K562 (cell line): ENCODE measurements at regions not wholly inside any gene's neighbourhood (a gene's known extent, or its start where the extent isn't known, plus 50 kb on each side); places are given as distances from the start of the nearest gene placed in this dataset.

Experiments used
- ATAC-seq: fragments of 200-7000 bp; cut with Tn5 transposase; 3 replicates; pipeline ENCODE4 v1.9.1; 2020; ENCODE audit warnings: moderate library complexity
- BruUV-seq: library from RNA; stranded (reverse); fragments of 400-500 nt; replicated peaks from 2 replicates; lab custom pipeline; 2021; lab: Mats Ljungman, UMichigan
- CTCF ChIA-PET: fragments of 300-600 bp; formaldehyde crosslinking; extraction: SDS; loops from one replicate; lab custom pipeline; 2021; ENCODE audit warnings: low intra/inter-chr PET ratio; lab: Yijun Ruan, JAX
- POLR2A ChIA-PET: fragments of 300-600, 350-650 bp; sonication (Branson Sonifier 250); formaldehyde crosslinking; extraction: SDS; loops from one replicate; lab custom pipeline; 2021; ENCODE audit warnings: antibody characterized with exemption, inconsistent platforms; lab: Yijun Ruan, JAX
- DNase-seq, 4 experiments: peaks; one replicate each; pipeline versions ENCODE4 v3.0.0 to v3.0.0-alpha.2; 2011 to 2018; ENCODE audit warnings: low spot score in 3 of 4, mixed read lengths in 3 of 4; ENCODE audit errors: extremely low read depth in 1 of 4
- FAIRE-seq: peaks from 2 replicates; lab custom pipeline; 2011; peaks lifted over from hg19 to GRCh38; lab: Jason Lieb, UNC
- H2AFZ ChIP-seq: 2 replicates; pipeline ENCODE4 v1.6.0; 2011; ENCODE audit warnings: low read depth, low read length, control low read depth, inconsistent platforms
- H3K27ac ChIP-seq: fragments of 200-600 bp; 3 replicates; pipeline ENCODE4 v1.8.0; 2011; ENCODE audit warnings: low read depth, mild to moderate bottlenecking, control low read depth, inconsistent platforms, low read length, moderate library complexity, mixed read lengths; ENCODE audit errors: extremely low read depth
- H3K27me3 ChIP-seq, 2 experiments: fragments of 300-600 bp in 1 of 2; 2 replicates in 1 of 2; 3 replicates in 1 of 2; pipeline versions ENCODE4 v1.6.0 to v1.8.0; 2011; ENCODE audit warnings: inconsistent platforms in 2 of 2, low read length in 2 of 2, mild to moderate bottlenecking in 1 of 2, mixed read lengths in 1 of 2, moderate library complexity in 1 of 2; ENCODE audit not compliant: control insufficient read depth in 2 of 2, insufficient read depth in 2 of 2
- H3K36me3 ChIP-seq: fragments of 300-600 bp; 3 replicates; pipeline ENCODE4 v1.8.0; 2011; ENCODE audit warnings: mild to moderate bottlenecking, low read length, inconsistent platforms; ENCODE audit not compliant: control insufficient read depth, insufficient read depth
- H3K4me1 ChIP-seq, 2 experiments: fragments of 200-600 bp in 1 of 2; replicated peaks in 1 of 2; 2 replicates in 1 of 2; 3 replicates in 1 of 2; pipeline versions ENCODE4 v1.5.1 to v1.8.0; 2011; ENCODE audit warnings: inconsistent platforms in 2 of 2, low read length in 2 of 2, mild to moderate bottlenecking in 1 of 2, mixed read lengths in 1 of 2, moderate library complexity in 1 of 2; ENCODE audit not compliant: control insufficient read depth in 2 of 2, insufficient read depth in 2 of 2
- H3K4me2 ChIP-seq: 2 replicates; pipeline ENCODE4 v1.6.1; 2011; ENCODE audit warnings: low read length, control low read depth, inconsistent platforms, mixed read lengths; ENCODE audit not compliant: insufficient read depth
- H3K4me3 ChIP-seq: fragments of 200-600 bp; sonication (generic), shearing (Covaris generic); 2 replicates; pipeline ENCODE4 v1.5.1; 2016; ENCODE audit warnings: control low read depth, inconsistent platforms
- H3K79me2 ChIP-seq: fragments of 200-600 bp; 3 replicates; pipeline ENCODE4 v1.8.0; 2011; ENCODE audit warnings: low read length, inconsistent platforms; ENCODE audit not compliant: control insufficient read depth, insufficient read depth
- H3K9ac ChIP-seq, 2 experiments: 2 replicates each; pipeline versions ENCODE4 v1.6.0 to v1.6.1; 2011; ENCODE audit warnings: low read depth in 2 of 2, low read length in 2 of 2, control low read depth in 1 of 2, inconsistent platforms in 1 of 2, mild to moderate bottlenecking in 1 of 2, mixed read lengths in 1 of 2; ENCODE audit not compliant: insufficient read depth in 1 of 2
- H3K9me1 ChIP-seq: one replicate; pipeline ENCODE4 v1.6.0; 2011; ENCODE audit warnings: inconsistent platforms, mild to moderate bottlenecking, low read length, moderate library complexity; ENCODE audit not compliant: control insufficient read depth, insufficient read depth
- H3K9me3 ChIP-seq: replicated peaks from 2 replicates; pipeline ENCODE4 v1.5.1; 2011; ENCODE audit warnings: low read depth, low read length, inconsistent platforms; ENCODE audit not compliant: control insufficient read depth, insufficient read depth
- H4K20me1 ChIP-seq: replicated peaks from 2 replicates; pipeline ENCODE4 v1.6.1; 2011; ENCODE audit warnings: low read length, inconsistent platforms, mixed read lengths; ENCODE audit not compliant: control insufficient read depth, insufficient read depth
- ARID2 ChIP-seq: fragments of 450-650 bp; IDR thresholded peaks from 2 replicates; pipeline ENCODE4 v1.6.1; 2017; ENCODE audit warnings: antibody characterized with exemption, mild to moderate bottlenecking
- DMBX1 ChIP-seq: fragments of 250-450 bp; sonication (Bioruptor Pico); IDR thresholded peaks from 2 replicates; pipeline ENCODE4 v1.8.0; 2022; ENCODE audit warnings: inconsistent platforms, mild to moderate bottlenecking, moderate library complexity, borderline replicate concordance
- HMGN3 ChIP-seq: IDR thresholded peaks from 2 replicates; pipeline ENCODE4 v1.6.1; 2011; ENCODE audit warnings: borderline replicate concordance, low read depth, mild to moderate bottlenecking, mixed read lengths, low read length; ENCODE audit not compliant: insufficient read length; ENCODE audit errors: extremely low read depth
- ILK ChIP-seq: fragments of 450-650 bp; IDR thresholded peaks from 2 replicates; pipeline ENCODE4 v1.6.1; 2016; ENCODE audit warnings: missing genetic modification characterization, low read depth, mild to moderate bottlenecking, missing compliant biosample characterization, moderate library complexity, borderline replicate concordance
- MXI1 ChIP-seq: IDR thresholded peaks from 2 replicates; pipeline ENCODE4 v1.6.1; 2011; ENCODE audit warnings: low read depth, mild to moderate bottlenecking, improper control_type of control experiment, low read length
- PPARD ChIP-seq: fragments of 250-450 bp; sonication (Bioruptor Pico); IDR thresholded peaks from 2 replicates; pipeline ENCODE4 v1.8.0; 2022; ENCODE audit warnings: inconsistent platforms, mild to moderate bottlenecking, moderate library complexity
- SRSF9 ChIP-seq: fragments of 200-400 bp; formaldehyde crosslinking; IDR thresholded peaks from 2 replicates; pipeline ENCODE4 v1.6.1; 2017; ENCODE audit warnings: low read depth, low read length, borderline replicate concordance
- TEAD1 ChIP-seq, 2 experiments: fragments of 450-650 bp in 1 of 2; sonication (generic) in 1 of 2; formaldehyde crosslinking; IDR thresholded peaks; 2 replicates each; pipeline versions ENCODE4 v1.4.0 to v1.8.0; 2020 to 2022; ENCODE audit warnings: mild to moderate bottlenecking in 2 of 2, missing genetic modification reagents in 1 of 2
- ZNF146 ChIP-seq: IDR thresholded peaks from one replicate; pipeline ENCODE4 v1.6.1; 2018; ENCODE audit warnings: missing compliant biosample characterization; ENCODE audit not compliant: unreplicated experiment
- WGBS: fragments of 100-300 bp; shearing (Covaris generic); methylation state at CpG from one replicate; pipeline ENCODE4 v1.1.6; 2016; ENCODE audit warnings: low coverage, mixed read lengths; ENCODE audit not compliant: insufficient coverage; ENCODE audit errors: missing lambda C conversion rate; 5-methylcytosine and 5-hydroxymethylcytosine counted together
- in situ Hi-C: fragments of 300-500 bp; cut with MboI; formaldehyde crosslinking; loops from 4 replicates; pipeline ENCODE4 v1.15.0; 2018; ENCODE audit warnings: inconsistent platforms, mixed read lengths
- intact Hi-C: fragments of 100-400 bp; cut with micrococcal nuclease; formaldehyde crosslinking; loops from 2 replicates; pipeline ENCODE4 v1.14.2; 2022
- TF ChIP-seq, protein P1 (sequence below): sonication (generic); formaldehyde crosslinking; IDR thresholded peaks from 2 replicates; pipeline ENCODE4 v1.8.0; 2023; ENCODE audit warnings: missing genetic modification reagents, mild to moderate bottlenecking, borderline replicate concordance

DNA sequence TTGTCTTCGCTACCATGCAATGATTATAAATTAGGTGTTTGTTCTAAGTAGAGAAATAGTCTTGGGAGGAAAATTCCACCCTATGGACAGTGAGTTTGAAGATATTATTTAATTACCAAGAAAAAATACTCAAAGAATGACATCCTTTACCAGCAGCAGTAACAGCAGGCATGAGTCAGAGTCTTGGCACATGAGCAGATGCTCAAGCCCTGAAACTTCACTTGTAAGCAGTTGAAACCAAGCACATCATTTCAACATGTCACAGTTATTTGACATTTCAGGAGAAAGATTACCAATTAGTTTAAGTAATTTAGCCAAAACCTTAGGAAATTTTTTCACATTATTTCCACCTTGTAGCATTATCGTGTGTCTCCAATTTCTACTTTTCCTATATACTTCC is 99.2 kb downstream of the C12orf50 start:
- Histone ChIP-seq H2AFZ (no peak overlapping the region), H3K4me2 (no peak overlapping the region), H3K79me2 (no peaks in the 10 kb centered on the region), H3K9me1 (no peaks in the 10 kb centered on the region), H3K9ac (no peak overlapping the region), H3K4me3 (no peak overlapping the region), H3K27ac (no peak overlapping the region), H4K20me1 (no peaks in the 10 kb centered on the region), H3K9me3 (no peaks in the 10 kb centered on the region), H3K36me3 (no peaks in the 10 kb centered on the region), H3K27me3 (no peaks in the 10 kb centered on the region), H3K4me1 (no peaks in the 10 kb centered on the region)
- FAIRE-seq, result no peak
- no peak for TF ChIP-seq SRSF9
- no peak for TF ChIP-seq MXI1
- ATAC-seq, result no peak
- intact Hi-C loops, result no loop called here
- in situ Hi-C loops, result no loop called here
- ChIA-PET CTCF (no interaction called here), POLR2A (no interaction called here)
- WGBS, result 3% methylated on average over 2 of the region's 2 CpGs
- DNase-seq, result no peak
- no TSS peak for BruUV-seq

DNA sequence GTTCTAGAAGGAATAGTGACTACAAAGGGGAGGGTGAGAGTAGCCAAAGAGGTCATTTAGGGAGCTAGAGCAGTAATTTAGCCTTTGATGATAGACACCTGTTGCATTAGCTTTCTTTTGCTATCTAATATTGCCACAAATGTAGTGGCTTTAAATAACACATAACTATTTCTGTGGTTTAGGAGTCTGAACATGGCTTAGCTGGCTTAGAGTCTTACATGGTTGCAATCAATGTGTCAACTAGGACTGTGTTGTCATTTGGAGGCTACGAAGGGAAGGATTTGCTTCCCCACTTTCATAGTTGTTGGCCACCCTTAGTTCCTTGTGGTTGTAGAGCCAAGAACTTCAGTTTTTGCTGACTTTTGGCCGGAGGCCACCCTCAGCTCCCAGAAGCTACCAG is 99.9 kb downstream of the C12orf50 start:
- Histone ChIP-seq H3K4me1 (no peaks in the 10 kb centered on the region), H3K79me2 (no peaks in the 10 kb centered on the region), H2AFZ (no peak overlapping the region), H3K27me3 (no peaks in the 10 kb centered on the region), H4K20me1 (no peaks in the 10 kb centered on the region), H3K9me1 (no peaks in the 10 kb centered on the region), H3K4me2 (no peak overlapping the region), H3K27ac (no peak overlapping the region), H3K9ac (no peak overlapping the region), H3K9me3 (no peaks in the 10 kb centered on the region), H3K36me3 (no peaks in the 10 kb centered on the region), H3K4me3 (no peak overlapping the region)
- WGBS, result 0% methylated on average over 2 of the region's 2 CpGs
- ChIA-PET CTCF (no interaction called here), POLR2A (no interaction called here)
- no TSS peak for BruUV-seq
- FAIRE-seq (no peak), DNase-seq (no peak), ATAC-seq (no peak)
- intact Hi-C loops (no loop called here), in situ Hi-C loops (no loop called here)
- TF ChIP-seq HMGN3 (no peak), ILK (tag) (no peak), DMBX1 (CRISPR knock-in tag) (no peak), TEAD1 (CRISPR knock-in tag; IDR thresholded peaks at IDR 0.05) (no peak), ARID2 (no peak), ZNF146 (no peak), PPARD (no peak)
- TF ChIP-seq, protein P1, sequence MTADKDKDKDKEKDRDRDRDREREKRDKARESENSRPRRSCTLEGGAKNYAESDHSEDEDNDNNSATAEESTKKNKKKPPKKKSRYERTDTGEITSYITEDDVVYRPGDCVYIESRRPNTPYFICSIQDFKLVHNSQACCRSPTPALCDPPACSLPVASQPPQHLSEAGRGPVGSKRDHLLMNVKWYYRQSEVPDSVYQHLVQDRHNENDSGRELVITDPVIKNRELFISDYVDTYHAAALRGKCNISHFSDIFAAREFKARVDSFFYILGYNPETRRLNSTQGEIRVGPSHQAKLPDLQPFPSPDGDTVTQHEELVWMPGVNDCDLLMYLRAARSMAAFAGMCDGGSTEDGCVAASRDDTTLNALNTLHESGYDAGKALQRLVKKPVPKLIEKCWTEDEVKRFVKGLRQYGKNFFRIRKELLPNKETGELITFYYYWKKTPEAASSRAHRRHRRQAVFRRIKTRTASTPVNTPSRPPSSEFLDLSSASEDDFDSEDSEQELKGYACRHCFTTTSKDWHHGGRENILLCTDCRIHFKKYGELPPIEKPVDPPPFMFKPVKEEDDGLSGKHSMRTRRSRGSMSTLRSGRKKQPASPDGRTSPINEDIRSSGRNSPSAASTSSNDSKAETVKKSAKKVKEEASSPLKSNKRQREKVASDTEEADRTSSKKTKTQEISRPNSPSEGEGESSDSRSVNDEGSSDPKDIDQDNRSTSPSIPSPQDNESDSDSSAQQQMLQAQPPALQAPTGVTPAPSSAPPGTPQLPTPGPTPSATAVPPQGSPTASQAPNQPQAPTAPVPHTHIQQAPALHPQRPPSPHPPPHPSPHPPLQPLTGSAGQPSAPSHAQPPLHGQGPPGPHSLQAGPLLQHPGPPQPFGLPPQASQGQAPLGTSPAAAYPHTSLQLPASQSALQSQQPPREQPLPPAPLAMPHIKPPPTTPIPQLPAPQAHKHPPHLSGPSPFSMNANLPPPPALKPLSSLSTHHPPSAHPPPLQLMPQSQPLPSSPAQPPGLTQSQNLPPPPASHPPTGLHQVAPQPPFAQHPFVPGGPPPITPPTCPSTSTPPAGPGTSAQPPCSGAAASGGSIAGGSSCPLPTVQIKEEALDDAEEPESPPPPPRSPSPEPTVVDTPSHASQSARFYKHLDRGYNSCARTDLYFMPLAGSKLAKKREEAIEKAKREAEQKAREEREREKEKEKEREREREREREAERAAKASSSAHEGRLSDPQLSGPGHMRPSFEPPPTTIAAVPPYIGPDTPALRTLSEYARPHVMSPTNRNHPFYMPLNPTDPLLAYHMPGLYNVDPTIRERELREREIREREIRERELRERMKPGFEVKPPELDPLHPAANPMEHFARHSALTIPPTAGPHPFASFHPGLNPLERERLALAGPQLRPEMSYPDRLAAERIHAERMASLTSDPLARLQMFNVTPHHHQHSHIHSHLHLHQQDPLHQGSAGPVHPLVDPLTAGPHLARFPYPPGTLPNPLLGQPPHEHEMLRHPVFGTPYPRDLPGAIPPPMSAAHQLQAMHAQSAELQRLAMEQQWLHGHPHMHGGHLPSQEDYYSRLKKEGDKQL, result no peak
